HG03095 (cell line): ENCODE measurements at regions not wholly inside any gene's neighbourhood (a gene's known extent, or its start where the extent isn't known, plus 50 kb on each side); places are given as distances from the start of the nearest gene placed in this dataset.
"Not testable (repeated sequence)": the region's sequence is repeated elsewhere in the genome, so short reads cannot be mapped to it uniquely, and the experiment has no call there.

Source experiments
- ATAC-seq: cut with Tn5 transposase; IDR thresholded peaks from one replicate; pipeline ENCODE4 v1.9.1; 2021; ENCODE audit warnings: moderate library complexity; ENCODE audit not compliant: unreplicated experiment

DNA sequence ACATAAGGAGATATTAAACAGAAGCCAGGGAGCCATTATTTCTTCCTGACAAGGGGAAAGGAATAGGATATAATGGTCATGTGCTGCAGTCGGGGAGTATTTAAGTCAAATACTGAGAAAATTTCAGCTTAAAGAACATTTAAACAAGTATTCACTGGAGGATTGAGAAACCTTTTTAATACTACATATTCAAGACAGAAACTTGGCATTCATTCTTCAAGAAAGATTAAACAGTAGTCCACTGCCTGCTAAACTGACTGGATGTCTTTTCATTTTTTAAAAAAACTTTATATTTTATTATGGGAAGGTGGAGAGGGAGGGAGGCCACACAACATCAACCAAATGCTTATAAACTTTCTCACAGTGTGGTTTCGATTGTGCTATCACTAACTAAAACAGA, 107.4 kb upstream of the CBLB start:
- ATAC-seq: no peak

DNA sequence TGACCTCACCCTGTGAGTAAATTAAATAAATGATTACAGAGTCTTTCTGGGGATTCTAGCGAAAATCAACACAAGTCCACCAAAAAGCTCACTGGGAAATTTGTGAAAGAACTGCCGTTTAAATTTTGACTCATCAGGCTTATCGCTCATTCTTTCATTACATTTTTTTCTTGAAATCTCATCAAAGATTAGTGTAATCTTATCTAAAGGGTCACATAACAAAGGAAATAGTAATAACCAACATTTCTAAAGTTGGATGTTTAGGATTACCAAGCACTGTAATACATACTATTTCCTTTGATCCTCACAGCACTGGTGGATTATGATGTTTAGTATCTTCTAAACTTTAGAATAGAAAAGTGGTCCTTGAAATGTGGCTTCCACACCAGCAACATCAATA, 111.1 kb upstream of the CBLB start:
- ATAC-seq: no peak

DNA sequence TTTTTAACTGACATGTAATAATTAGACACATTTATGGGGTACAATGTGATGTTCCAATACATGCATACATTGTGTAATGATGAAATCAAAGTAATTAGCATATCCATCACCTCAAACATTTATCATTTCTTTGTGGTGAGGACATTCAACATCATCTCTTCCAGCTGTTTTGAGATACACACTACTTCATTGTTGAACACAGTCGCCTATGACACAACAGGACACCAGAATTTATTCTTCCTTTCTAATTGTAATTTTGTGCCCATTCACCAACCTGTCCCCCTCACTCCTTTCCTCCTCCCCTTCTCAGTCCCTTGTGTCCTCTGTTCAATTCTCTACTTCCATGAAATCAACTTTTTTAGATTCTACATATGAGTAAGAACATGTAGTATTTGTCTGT, 113.4 kb upstream of the CBLB start:
- no peak for ATAC-seq

DNA sequence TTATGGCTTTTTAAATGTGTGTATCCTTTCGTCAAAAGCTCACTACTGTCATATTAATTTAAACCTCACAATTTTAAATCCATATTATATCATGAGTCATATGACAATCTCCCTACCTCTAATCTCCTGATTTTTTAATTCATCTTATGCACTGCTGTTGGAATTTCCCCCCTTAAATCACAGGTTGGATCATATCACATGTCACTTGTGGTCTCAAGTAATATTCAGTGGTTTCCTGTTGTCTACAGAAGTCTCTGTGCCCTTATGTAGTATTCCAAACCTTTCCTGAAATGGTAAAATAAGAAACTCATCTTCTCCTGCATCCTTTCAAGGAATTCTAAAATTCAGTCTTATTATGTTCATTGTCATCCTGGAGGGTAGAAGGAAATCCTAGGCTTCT, 116.0 kb upstream of the CBLB start:
- ATAC-seq: no peak

DNA sequence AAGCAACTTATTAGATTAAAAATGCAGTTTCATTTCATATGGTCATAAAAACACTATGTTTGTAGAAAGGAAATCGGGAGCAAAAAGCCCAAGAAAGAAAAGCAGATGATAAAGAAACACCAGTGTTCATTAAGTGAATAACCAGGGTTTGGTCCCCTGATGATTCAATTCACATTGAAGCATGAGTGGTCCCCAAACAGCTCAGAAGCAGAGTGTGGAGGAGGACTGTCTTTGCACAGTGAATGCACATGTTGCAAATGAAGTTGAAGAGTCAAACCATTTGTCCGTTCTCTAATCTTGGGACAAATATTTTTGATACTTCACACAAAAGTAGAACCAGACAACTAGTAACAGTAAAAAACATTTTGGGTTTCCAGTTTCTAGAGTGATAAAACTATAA, 117.5 kb upstream of the CBLB start:
- not testable (repeated sequence) for ATAC-seq

DNA sequence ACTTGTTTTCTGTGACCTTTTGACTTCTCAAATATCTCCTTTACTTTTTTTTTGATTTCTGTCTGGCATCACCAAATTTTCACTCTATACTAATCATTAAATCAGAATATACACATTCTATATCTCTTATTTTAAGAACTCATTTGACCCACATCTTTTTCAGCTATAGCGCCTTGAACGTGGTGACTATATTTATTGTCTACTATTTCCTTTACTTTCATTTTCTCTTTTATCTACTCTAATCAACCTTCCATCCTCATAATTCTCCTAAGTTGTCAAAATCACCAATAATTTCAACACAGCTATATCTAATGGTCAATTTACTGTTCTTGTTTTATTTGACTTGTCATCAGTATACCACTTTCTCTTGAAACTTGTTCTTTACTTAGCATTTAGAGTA, 119.0 kb upstream of the CBLB start:
- ATAC-seq: no peak

DNA sequence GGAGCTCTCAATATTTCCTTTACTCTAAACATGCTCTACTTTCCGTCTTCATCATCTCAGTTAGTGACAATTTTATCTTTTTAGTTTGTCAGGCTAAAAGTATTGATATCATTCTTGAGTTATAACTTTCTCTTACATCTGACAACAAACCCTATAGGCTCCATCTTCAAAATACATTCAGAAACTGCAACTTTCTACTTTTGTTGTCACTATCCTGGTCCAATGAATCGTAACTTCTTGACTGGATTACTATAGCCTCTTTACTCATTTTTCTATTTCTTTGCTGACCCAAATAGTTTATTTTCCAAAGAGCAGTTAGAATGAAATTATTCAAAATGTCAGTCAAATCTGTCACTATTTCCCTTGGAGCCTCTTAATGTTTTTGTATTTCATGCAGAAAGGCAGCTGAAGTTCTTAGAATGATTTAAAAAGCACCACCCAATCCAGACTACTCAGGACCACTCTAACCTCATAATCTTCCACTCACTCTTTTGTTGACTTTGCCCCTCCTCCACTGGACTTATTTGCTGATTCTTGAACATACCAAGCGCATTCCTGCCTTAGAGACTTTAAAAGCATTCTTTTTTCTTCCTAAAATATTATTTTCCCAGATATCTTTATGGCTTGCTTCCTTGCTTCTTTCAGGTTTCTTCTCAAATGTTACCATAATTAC, 119.9 kb upstream of the CBLB start:
- no peak for ATAC-seq

DNA sequence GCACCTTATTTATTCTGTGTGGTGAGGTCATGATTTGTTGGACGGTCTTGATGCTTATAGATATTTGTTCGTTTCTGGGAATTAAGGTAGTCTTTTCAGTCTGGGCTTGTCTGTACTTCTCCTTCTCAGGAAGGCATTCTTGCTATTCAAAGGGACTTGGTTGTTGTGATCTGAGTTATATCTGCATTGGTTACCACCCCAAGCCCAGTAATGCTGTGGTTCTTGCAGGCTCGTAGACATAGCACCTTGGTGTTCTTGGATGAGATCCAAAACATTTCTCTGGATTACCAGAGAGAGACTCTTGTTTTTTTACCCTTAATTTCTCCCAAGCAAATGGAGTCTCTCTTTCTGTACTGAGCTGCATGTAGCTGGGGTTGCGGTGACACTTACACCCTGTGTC, 128.0 kb upstream of the CBLB start:
- ATAC-seq: no peak

DNA sequence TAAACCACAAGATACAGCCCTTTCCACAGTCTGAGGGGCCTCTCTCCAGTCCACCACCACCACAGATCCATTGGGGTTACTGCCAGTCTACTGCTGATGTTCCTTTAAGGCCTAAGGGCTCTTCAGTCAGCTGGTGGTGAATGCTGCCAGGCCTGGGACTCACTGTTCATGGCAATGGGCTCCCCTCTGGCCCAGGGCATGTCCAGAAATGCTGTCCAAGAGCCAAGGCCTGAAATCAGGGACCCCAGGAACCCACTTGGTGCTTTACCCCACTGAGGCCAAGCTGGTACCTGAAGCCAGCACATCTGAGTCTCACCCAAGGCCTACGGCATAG, 128.6 kb upstream of the CBLB start:
- no peak for ATAC-seq

DNA sequence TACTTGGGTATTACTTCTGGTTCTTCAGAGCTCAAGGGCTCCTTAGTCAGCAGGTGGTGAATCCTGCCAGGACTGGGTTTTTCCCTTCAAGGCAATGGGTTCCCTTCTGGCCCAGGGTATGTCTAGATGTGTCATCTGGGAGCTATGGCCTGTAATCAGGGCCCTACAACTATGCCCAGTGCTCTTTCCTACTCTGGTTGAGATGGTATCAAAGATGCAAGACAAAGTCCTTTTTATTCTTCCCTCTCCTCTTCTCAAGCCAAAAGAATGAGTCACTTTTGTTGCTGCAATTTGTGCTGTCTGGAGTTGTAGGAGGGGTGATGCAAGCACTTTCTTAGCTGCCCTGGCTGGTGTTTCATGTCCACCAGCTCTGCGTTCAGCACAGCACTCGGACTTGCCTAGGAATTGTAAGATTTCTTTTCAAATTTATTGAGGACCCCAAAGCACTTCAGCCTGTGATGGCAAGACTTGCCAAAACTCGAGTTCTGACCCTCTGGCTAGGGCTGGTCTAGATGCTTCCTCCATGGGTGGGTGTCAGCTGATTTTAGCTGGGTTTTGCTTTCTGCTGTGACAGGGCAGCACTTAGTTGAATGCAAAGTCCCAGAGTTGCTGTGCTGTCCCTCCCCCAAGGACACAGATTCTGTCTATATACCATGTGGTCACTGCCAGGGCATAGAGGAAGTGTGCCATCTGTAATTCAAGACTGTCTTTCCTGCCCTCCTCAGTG, 129.2 kb upstream of the CBLB start:
- ATAC-seq: no peak

DNA sequence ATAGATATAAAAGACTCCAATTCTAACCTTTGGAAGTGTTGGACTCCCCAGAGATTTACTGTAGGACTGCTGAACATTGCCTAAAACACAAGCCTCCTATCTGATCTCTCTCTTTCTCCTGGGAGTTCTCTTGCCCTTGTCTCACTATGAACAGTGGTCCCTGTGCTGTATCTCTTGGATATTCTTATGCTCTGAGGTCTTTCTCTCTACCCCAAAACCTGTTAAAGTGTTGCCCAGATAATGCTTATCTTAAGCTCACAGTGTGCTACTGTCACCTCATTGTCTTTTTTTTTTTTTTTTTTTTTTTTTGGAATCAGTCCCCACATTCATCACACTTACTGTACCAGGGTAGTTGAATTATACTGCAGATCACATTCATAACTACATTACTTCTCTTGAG, 131.0 kb upstream of the CBLB start:
- ATAC-seq: no peak

DNA sequence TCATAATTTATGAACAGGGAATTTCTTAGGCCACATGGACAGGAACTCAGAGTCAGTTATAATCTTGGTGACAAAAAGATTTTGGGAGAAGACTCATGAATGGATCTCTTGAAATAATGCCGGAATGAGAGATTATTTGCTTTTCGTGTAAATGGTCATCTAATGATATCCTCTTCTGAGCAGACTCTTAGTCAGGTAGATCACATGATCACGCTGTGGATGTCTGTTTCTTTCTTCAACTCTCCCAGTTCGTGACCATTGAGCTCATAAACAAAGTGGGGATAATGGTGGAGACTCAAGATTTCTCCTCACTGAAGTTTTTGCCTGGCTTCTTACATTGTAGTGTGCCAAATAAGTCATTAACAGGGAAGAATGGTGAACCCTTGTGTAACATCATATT, 133.1 kb upstream of the CBLB start:
- ATAC-seq: no peak

DNA sequence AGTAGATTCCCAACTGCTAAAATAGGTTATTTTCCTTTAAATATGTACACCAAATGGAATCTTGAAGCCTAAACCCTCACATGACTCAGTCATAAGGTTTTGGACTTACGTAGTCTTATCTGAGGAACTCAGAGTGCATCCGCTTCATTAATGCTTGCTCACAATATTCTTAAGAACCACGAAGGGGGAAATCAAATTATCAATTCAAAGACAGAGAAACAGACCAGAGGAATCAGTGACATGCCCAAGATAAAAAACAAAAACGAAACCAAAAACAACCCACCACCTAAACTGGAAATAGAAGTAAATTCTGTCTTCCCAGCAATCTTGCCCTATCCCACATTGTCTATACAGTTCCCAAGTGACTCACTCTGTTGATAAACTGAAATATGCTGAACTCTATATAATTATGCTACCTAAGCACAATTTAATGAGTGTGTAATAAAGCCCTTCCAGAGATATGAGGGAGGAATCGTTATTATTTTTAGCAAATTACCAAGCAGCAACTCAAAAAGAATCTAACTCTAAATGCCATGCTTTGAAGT, 135.4 kb upstream of the CBLB start:
- ATAC-seq: no peak

DNA sequence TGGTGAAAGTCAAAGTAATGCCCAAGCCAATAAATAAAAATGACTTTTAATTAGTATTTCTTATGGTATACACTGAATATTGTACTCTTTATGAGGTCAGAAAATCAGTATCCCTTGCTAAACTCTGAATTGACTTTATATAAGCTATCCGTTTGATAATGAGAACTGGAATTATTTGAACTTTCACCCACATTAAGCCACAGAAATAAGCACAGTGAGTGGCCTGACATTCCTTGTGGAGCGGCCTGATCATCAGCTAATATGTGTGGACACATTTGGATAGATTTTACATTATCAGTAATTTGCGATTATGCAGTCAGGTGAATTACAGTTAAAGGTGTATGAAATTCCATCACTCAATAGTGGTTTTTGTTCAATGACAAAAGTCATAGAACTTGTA, 136.0 kb upstream of the CBLB start:
- no peak for ATAC-seq

DNA sequence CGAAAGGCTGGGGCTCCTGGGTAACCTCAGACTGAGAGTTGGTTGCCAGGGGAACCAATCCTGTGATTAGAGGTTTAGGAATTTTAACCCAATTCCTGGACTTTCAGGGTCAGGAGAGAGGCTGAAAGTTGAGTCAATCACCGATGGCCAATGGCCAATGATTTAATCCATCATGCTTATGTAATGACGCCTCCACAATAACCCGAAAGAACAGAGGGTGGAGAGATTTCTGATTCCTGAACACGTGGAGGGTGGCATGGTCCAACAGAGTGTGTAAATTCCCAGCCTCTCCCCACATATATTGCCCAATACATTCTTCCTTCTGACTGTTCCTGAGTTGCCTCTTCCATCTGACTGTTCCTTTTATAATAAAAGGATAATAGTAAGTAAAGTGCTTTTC, 137.2 kb upstream of the CBLB start:
- ATAC-seq: no peak

DNA sequence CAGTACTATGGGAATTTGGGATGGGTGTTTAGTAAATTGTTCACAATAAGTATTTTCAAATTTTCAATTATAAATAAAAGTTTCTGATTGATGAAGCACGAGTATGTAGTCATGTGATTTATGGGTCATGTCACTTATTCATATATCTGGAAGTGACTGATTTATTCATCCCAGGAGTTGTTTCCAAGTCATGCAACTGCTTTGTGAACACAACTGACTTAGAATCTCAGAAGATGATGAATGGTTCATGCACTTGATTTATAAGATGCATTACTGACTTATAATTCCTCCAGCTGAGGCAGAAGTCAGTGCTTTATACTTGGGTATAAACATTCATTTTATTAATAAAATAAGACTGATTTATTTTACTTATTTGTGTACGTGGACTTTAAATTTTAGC, 137.8 kb upstream of the CBLB start:
- ATAC-seq: no peak

DNA sequence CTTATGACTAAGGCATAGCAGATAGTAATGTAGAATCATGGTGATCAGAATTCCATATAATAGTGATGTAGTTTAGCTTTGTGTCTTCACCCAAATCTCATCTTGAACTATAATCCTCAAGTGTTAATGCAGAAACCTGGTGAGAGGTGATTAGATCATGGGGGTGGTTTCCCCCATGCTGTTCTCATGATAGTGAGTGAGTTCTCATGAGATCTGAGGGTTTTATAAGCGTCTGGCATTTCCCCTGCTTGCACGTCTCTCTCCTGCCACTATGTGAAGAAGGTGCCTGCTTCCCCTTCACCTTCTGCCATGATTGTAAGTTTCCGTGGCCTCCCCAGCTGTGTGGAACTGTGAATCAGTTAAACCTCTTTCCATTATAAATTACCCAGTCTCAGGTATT, 138.7 kb upstream of the CBLB start:
- no peak for ATAC-seq

DNA sequence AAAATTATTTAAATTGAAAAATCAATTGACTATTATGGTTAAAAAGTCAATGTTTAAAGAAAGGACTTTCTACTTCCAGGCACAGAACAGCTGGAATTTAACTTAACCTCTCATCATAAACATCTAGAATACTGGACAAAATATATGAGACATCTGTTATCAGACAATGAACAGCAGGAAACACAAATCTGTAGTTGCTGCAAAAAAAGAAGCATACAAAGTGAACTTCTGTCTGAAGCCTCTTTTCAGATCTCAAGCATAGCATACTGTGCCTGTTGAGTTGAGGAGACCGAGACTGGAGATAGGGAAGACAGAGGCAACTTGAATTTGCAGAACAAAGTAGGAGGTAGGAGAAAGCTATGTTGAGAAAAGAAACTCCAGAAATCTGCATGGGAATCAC, 140.0 kb upstream of the CBLB start:
- ATAC-seq: no peak

DNA sequence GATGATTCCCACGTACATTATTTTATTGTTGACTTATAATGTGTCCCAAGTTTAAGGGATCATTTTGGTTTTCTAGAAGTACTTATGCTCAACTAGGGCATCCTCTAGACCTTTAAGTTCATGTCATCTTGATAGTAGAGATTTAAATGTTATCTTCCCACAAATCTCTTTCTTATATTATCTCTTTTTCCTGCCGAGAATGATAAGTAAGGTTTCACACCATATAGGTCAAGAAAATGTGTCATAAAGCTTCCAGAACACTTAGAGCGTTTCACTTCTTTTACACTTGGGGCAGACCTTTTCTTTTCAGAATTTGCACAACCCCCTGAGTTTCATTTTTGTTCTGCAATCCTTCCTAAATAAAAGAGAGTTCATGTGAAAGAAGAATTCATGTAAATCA, 142.0 kb upstream of the CBLB start:
- no peak for ATAC-seq

DNA sequence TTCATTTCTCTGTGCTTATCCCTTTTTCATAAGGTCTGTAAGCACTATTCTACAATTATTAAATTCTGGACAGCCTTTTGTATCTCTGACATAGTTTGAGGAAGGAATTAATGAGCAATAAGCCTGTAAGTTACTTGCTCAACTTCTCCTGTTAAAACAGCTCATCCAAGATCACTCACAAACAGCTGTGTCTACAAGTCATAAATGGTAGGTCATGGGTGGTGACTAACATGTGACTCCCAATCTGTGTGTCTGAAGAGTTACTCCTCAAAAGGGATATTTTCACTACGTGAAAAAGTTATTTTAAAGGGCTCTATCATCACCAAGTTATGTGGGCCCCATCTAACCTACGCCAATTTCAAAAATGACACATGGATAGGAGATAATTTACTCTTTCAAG, 145.2 kb upstream of the CBLB start:
- ATAC-seq: no peak

DNA sequence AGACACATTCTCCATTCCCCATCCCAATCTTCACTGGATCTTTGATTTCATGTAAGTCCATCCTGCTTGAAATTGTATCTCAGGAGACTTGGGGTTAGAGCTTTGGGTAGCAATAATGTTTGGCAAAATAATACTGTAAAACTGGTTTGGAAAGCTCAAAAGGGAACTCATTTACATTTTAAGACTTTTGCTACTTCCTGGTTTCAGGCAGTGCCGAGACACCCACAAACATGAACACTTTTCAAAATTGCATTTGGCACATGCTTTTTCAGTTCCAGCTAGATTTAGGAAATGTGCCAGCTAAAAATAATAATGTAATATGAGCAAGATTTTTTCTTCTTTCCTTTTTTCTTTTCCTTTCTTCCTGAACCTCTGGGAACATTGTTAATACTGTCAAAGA, 145.7 kb upstream of the CBLB start:
- no peak for ATAC-seq

DNA sequence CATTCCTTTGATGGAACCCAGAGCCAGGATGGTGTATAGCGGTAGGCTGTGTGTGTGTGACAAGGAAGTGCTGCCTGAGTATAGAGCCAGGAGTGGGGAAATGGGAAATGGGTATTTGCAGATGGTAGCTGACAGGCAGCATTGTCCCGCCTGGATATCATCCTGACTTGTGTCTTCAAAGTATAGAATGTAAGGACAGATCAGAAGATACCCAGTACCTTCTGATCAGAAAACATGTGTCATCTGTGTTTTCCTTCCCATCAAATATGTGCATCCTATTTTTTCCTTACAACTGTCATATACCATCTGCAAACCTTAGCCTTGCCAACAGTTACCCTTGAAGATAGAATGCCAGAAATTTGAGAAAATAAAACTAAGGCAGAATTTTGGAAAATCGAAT, 146.2 kb upstream of the CBLB start:
- no peak for ATAC-seq

DNA sequence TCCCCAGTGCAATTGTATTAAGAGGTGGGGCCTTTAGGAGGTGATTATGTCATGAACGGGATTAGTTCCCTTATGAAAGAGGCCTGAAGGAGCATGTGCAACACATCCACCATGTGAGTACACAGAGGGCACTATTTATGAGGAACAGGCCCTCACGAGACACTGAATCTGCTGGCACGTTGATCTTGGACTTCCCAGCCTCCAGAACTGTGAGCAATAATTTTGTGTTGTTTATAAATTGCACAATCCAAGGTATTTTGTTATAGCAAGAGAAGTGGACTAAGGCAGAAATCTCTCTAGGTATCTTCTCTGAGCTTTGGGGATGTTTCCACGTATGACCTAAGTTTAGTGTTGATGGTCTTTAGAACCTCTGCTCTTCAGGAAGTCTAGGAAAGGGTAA, 149.3 kb upstream of the CBLB start:
- ATAC-seq: no peak
